BE2C (cell line): ENCODE measurements at regions not wholly inside any gene's neighbourhood (a gene's known extent, or its start where the extent isn't known, plus 50 kb on each side); places are given as distances from the start of the nearest gene placed in this dataset.

Source experiments
- DNase-seq: peaks from one replicate; pipeline ENCODE4 v3.0.0-alpha.2; 2020
- H3K27me3 ChIP-seq: fragments of 250-450 bp; sonication (Bioruptor Pico); 2 replicates; pipeline ENCODE4 v1.5.1; 2020; ENCODE audit warnings: mild to moderate bottlenecking
- H3K36me3 ChIP-seq: fragments of 250-450 bp; sonication (Bioruptor Pico); 2 replicates; pipeline ENCODE4 v1.5.1; 2020; ENCODE audit warnings: mild to moderate bottlenecking
- H3K4me1 ChIP-seq: fragments of 250-450 bp; sonication (Bioruptor Pico); 2 replicates; pipeline ENCODE4 v1.5.1; 2020
- H3K4me3 ChIP-seq: 2 replicates; pipeline ENCODE4 v1.5.1; 2011; ENCODE audit warnings: low read depth, low read length
- H3K9me3 ChIP-seq: fragments of 250-450 bp; sonication (Bioruptor Pico); 2 replicates; pipeline ENCODE4 v1.5.1; 2020
- CTCF ChIP-seq: IDR thresholded peaks from 2 replicates; pipeline ENCODE4 v1.5.1; 2012; ENCODE audit warnings: mild to moderate bottlenecking, low read depth, low read length

DNA sequence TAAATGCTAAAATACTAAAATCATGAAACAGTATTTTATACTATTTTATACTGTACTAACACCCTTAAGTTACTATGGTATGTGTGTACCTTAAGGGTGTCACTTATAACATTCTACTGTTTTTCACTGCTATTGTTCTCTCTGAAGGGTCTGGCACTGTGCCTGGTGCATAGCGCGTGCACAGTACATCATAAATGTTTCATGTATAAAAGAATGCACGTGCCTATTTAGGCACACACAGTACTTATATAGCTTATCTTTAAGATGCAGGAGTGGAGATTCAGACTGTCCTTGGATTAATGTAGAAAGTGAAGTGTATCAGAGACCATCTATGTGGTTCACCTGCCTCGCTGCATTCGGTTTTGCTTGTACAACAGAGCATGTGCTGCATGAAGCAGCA lies 64.0 kb upstream of the SGK1 start:
- DNase-seq: no peak
- Histone ChIP-seq H3K27me3 (no peaks in the 10 kb centered on the region), H3K36me3 (no peaks in the 10 kb centered on the region), H3K4me3 (no peak overlapping the region), H3K9me3 (no peaks in the 10 kb centered on the region), H3K4me1 (no peaks in the 10 kb centered on the region)
- no peak for TF ChIP-seq CTCF

GRCh38 chr6:134379599-134379998 lies 61.7 kb upstream of the SGK1 start:
- TF ChIP-seq CTCF: no peak
- Histone ChIP-seq H3K9me3 (no peaks in the 10 kb centered on the region), H3K36me3 (no peaks in the 10 kb centered on the region), H3K4me3 (no peak overlapping the region), H3K4me1 (no peaks in the 10 kb centered on the region), H3K27me3 (no peaks in the 10 kb centered on the region)
- DNase-seq: no peak

GRCh38 chr6:134379076-134379475 lies 61.2 kb upstream of the SGK1 start:
- no peaks in the 10 kb centered on the region for H3K27me3 ChIP-seq
- DNase-seq: no peak
- H3K4me3 ChIP-seq: no peak overlapping the region
- H3K9me3 ChIP-seq: no peaks in the 10 kb centered on the region
- no peaks in the 10 kb centered on the region for H3K4me1 ChIP-seq
- no peaks in the 10 kb centered on the region for H3K36me3 ChIP-seq
- no peak for TF ChIP-seq CTCF

- Histone ChIP-seq H3K36me3 (no peaks in the 10 kb centered on the region), H3K27me3 (no peaks in the 10 kb centered on the region), H3K4me3 (no peak overlapping the region), H3K4me1 (no peaks in the 10 kb centered on the region), H3K9me3 (no peaks in the 10 kb centered on the region)
- no peak for DNase-seq
- TF ChIP-seq CTCF: no peak
Observed at GRCh38 chr6:134378426-134378825, 60.5 kb upstream of the SGK1 start.

DNA sequence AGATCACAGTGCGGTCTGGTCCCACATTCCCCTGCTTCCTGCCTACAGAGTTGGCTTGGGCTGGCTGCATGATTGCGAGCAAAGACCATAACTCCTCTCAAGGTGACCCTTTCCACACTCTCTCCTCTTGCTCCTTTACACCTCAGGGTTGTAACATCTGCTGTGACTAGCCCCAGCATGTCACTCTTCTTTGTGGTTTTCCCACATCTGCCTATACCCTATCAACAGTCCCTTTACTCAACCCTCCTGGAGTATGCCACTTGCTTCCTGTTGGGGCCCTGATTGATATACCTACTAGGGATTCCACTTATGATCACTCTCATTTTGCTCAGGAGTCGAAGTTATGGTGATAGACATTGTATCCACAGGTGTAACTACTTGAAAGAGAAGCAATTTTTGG lies 58.9 kb upstream of the SGK1 start:
- DNase-seq: no peak
- Histone ChIP-seq H3K9me3 (no peaks in the 10 kb centered on the region), H3K4me1 (no peaks in the 10 kb centered on the region), H3K36me3 (no peaks in the 10 kb centered on the region), H3K27me3 (no peaks in the 10 kb centered on the region), H3K4me3 (no peak overlapping the region)
- no peak for TF ChIP-seq CTCF

DNA sequence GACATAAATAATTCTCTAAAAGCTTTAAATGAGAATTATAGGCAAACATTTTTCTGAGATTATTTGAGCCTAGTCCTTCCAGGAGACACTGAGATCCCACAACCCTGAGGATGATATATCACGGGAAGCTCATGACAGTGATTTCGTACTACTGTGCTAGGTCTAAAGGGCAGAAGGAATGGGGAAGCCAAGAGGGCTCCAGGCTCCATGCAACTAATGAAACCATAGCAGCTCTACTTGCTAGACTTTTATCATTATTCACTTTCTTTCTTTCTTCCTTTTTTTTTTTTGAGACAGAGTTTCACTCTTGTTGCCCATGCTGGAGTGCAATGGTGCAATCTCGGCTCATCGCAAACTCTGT lies 57.3 kb upstream of the SGK1 start:
- DNase-seq: no peak
- H3K27me3 ChIP-seq: no peaks in the 10 kb centered on the region
- H3K4me3 ChIP-seq: no peak overlapping the region
- H3K36me3 ChIP-seq: no peaks in the 10 kb centered on the region
- TF ChIP-seq CTCF: no peak
- H3K9me3 ChIP-seq: no peaks in the 10 kb centered on the region
- no peaks in the 10 kb centered on the region for H3K4me1 ChIP-seq
